Liver (tissue), 7 donors: ENCODE measurements at regions not wholly inside any gene's neighbourhood (a gene's known extent, or its start where the extent isn't known, plus 50 kb on each side); places are given as distances from the start of the nearest gene placed in this dataset.

Experiments
- DNase-seq: peaks from one replicate; pipeline ENCODE4 v3.0.0-alpha.2; 2017; ENCODE audit warnings: low spot score
- H3K27ac ChIP-seq, 2 donors: one replicate each; pipeline ENCODE4 v1.7.0; 2013; ENCODE audit warnings: inconsistent platforms in 2 of 2, low read length in 2 of 2, control low read depth in 1 of 2, low read depth in 1 of 2, mild to moderate bottlenecking in 1 of 2
- H3K27me3 ChIP-seq, 4 donors: one replicate each; pipeline versions ENCODE4 v1.6.1 to v1.7.0; 2013; ENCODE audit warnings: low read length in 3 of 4, inconsistent platforms in 1 of 4, mild to moderate bottlenecking in 1 of 4, moderate library complexity in 1 of 4; ENCODE audit not compliant: control insufficient read depth in 4 of 4, insufficient read depth in 4 of 4
- H3K36me3 ChIP-seq, 4 donors: one replicate each; pipeline versions ENCODE4 v1.6.1 to v1.7.0; 2013; ENCODE audit warnings: low read length in 3 of 4, mild to moderate bottlenecking in 3 of 4, low read depth in 1 of 4, moderate library complexity in 1 of 4; ENCODE audit not compliant: control insufficient read depth in 4 of 4, insufficient read depth in 3 of 4
- H3K4me1 ChIP-seq, 4 donors: one replicate each; pipeline versions ENCODE4 v1.6.1 to v1.7.0; 2013; ENCODE audit warnings: low read length in 3 of 4, mild to moderate bottlenecking in 3 of 4, moderate library complexity in 1 of 4; ENCODE audit not compliant: control insufficient read depth in 4 of 4, insufficient read depth in 4 of 4
- H3K4me3 ChIP-seq, 3 donors: one replicate each; pipeline versions ENCODE4 v1.6.1 to v1.7.0; 2013; ENCODE audit warnings: low read length in 3 of 3, control low read depth in 1 of 3, low read depth in 1 of 3, mild to moderate bottlenecking in 1 of 3
- H3K9ac ChIP-seq, 2 donors: one replicate each; pipeline ENCODE4 v1.7.0; 2013; ENCODE audit warnings: low read length in 2 of 2, mild to moderate bottlenecking in 2 of 2, moderate library complexity in 2 of 2, control low read depth in 1 of 2, low read depth in 1 of 2
- H3K9me3 ChIP-seq, 4 donors: one replicate each; pipeline versions ENCODE4 v1.6.1 to v1.7.0; 2013; ENCODE audit warnings: low read length in 3 of 4; ENCODE audit not compliant: control insufficient read depth in 4 of 4
- EGR1 ChIP-seq, 2 donors: IDR thresholded peaks; 2 replicates each; pipeline ENCODE4 v1.6.1; 2016 to 2018; ENCODE audit warnings: antibody characterized with exemption in 2 of 2, low read depth in 2 of 2
- FOXA1 ChIP-seq: IDR thresholded peaks from 2 replicates; pipeline ENCODE4 v1.6.1; 2016; ENCODE audit warnings: antibody characterized with exemption
- FOXA2 ChIP-seq: IDR thresholded peaks from 2 replicates; pipeline ENCODE4 v1.6.1; 2016; ENCODE audit warnings: antibody characterized with exemption
- GABPA ChIP-seq, 2 donors: IDR thresholded peaks in 1 of 2; conservative IDR thresholded peaks in 1 of 2; 2 replicates each; pipeline ENCODE4 v1.6.1; 2016; ENCODE audit warnings: antibody characterized with exemption in 2 of 2, mild to moderate bottlenecking in 1 of 2, moderate library complexity in 1 of 2
- HNF4A ChIP-seq, 2 donors: conservative IDR thresholded peaks; 2 replicates each; pipeline ENCODE4 v1.6.1; 2016; ENCODE audit warnings: antibody characterized with exemption in 2 of 2, mild to moderate bottlenecking in 2 of 2
- HNF4G ChIP-seq: IDR thresholded peaks from 2 replicates; pipeline ENCODE4 v1.6.1; 2016; ENCODE audit warnings: antibody characterized with exemption
- JUND ChIP-seq, 2 donors: IDR thresholded peaks; 2 replicates each; pipeline ENCODE4 v1.6.1; 2016; ENCODE audit warnings: antibody characterized with exemption in 2 of 2
- MAX ChIP-seq: IDR thresholded peaks from 2 replicates; pipeline ENCODE4 v1.6.1; 2016; ENCODE audit warnings: antibody characterized with exemption
- RAD21 ChIP-seq, 2 donors: IDR thresholded peaks; 2 replicates each; pipeline ENCODE4 v1.6.1; 2016; ENCODE audit warnings: antibody characterized with exemption in 2 of 2, mild to moderate bottlenecking in 2 of 2
- RXRA ChIP-seq, 2 donors: IDR thresholded peaks; 2 replicates each; pipeline ENCODE4 v1.6.1; 2017 to 2018; ENCODE audit warnings: antibody characterized with exemption in 2 of 2, mild to moderate bottlenecking in 1 of 2
- SP1 ChIP-seq: IDR thresholded peaks from 2 replicates; pipeline ENCODE4 v1.6.1; 2018; ENCODE audit warnings: antibody characterized with exemption, mild to moderate bottlenecking
- YY1 ChIP-seq: IDR thresholded peaks from 2 replicates; pipeline ENCODE4 v1.6.1; 2016; ENCODE audit warnings: antibody characterized with exemption, mild to moderate bottlenecking
- WGBS: extraction: QIAGEN DNeasy Blood & Tissue Kit; methylation state at CpG from one replicate; pipeline ENCODE4 v1.1.7; 2013; 5-methylcytosine and 5-hydroxymethylcytosine counted together
- TF ChIP-seq, protein P1 (sequence below): IDR thresholded peaks from 2 replicates; pipeline ENCODE4 v1.6.1; 2016; ENCODE audit warnings: antibody characterized with exemption, mild to moderate bottlenecking
- TF ChIP-seq, protein P2 (sequence below): IDR thresholded peaks from 2 replicates; pipeline ENCODE4 v1.6.1; 2016; ENCODE audit warnings: antibody characterized with exemption
- TF ChIP-seq, protein P3 (sequence below): IDR thresholded peaks from 2 replicates; pipeline ENCODE4 v1.6.1; 2016; ENCODE audit warnings: antibody characterized with exemption
- donor health status: healthy.
- donor health status: healthy.
- donor health status: healthy.
- donor health status: healthy.

GRCh38 chr11:42344204-42344792 lies 884.8 kb upstream of the LRRC4C start:
- Histone ChIP-seq H3K27me3 (no peaks in the 10 kb centered on the region), H3K36me3 (no peaks in the 10 kb centered on the region), H3K9ac (no peak overlapping the region), H3K4me1 (no peaks in the 10 kb centered on the region), H3K9me3 (no peaks in the 10 kb centered on the region), H3K27ac (no peak overlapping the region), H3K4me3 (no peak overlapping the region)
- TF ChIP-seq RAD21 (IDR thresholded peaks at IDR 0.05): no peak
- no peak for TF ChIP-seq RXRA (IDR thresholded peaks at IDR 0.05)
- TF ChIP-seq, protein P1, sequence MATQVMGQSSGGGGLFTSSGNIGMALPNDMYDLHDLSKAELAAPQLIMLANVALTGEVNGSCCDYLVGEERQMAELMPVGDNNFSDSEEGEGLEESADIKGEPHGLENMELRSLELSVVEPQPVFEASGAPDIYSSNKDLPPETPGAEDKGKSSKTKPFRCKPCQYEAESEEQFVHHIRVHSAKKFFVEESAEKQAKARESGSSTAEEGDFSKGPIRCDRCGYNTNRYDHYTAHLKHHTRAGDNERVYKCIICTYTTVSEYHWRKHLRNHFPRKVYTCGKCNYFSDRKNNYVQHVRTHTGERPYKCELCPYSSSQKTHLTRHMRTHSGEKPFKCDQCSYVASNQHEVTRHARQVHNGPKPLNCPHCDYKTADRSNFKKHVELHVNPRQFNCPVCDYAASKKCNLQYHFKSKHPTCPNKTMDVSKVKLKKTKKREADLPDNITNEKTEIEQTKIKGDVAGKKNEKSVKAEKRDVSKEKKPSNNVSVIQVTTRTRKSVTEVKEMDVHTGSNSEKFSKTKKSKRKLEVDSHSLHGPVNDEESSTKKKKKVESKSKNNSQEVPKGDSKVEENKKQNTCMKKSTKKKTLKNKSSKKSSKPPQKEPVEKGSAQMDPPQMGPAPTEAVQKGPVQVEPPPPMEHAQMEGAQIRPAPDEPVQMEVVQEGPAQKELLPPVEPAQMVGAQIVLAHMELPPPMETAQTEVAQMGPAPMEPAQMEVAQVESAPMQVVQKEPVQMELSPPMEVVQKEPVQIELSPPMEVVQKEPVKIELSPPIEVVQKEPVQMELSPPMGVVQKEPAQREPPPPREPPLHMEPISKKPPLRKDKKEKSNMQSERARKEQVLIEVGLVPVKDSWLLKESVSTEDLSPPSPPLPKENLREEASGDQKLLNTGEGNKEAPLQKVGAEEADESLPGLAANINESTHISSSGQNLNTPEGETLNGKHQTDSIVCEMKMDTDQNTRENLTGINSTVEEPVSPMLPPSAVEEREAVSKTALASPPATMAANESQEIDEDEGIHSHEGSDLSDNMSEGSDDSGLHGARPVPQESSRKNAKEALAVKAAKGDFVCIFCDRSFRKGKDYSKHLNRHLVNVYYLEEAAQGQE: no peak
- TF ChIP-seq HNF4A (conservative IDR thresholded peaks at IDR 0.05): no peak
- no peak for TF ChIP-seq SP1
- no peak for TF ChIP-seq EGR1 (IDR thresholded peaks at IDR 0.05; ENCODE audit: low read depth in 2 of 2)
- TF ChIP-seq FOXA1: no peak
- TF ChIP-seq, protein P2, sequence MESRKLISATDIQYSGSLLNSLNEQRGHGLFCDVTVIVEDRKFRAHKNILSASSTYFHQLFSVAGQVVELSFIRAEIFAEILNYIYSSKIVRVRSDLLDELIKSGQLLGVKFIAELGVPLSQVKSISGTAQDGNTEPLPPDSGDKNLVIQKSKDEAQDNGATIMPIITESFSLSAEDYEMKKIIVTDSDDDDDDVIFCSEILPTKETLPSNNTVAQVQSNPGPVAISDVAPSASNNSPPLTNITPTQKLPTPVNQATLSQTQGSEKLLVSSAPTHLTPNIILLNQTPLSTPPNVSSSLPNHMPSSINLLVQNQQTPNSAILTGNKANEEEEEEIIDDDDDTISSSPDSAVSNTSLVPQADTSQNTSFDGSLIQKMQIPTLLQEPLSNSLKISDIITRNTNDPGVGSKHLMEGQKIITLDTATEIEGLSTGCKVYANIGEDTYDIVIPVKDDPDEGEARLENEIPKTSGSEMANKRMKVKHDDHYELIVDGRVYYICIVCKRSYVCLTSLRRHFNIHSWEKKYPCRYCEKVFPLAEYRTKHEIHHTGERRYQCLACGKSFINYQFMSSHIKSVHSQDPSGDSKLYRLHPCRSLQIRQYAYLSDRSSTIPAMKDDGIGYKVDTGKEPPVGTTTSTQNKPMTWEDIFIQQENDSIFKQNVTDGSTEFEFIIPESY: no peak
- WGBS: 94% methylated on average over 25 of the region's 25 CpGs
- no peak for DNase-seq

DNA sequence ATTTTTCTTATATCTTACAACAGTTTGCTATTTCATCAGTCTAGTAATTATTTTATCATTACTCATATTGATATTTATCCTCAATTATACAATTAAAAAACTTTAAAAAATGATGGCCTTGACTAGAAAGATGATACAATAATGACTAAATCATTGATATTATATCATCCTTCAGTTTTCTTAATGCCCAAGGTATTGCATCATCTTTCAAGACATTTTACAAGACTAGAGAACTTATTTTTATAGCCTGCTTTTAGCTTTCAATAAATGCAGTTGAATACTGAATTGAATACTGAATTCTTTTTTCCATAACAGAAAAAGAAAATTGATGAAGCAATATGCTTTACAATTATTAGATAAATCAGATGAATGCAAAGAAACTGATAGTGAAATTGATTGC lies 886.5 kb upstream of the LRRC4C start:
- no peak for DNase-seq
- Histone ChIP-seq H3K27me3 (no peaks in the 10 kb centered on the region), H3K9me3 (no peaks in the 10 kb centered on the region), H3K9ac (no peak overlapping the region), H3K4me1 (no peaks in the 10 kb centered on the region), H3K4me3 (no peak overlapping the region), H3K27ac (no peak overlapping the region), H3K36me3 (no peaks in the 10 kb centered on the region)
- no peak for TF ChIP-seq YY1
- TF ChIP-seq GABPA (IDR thresholded peaks at IDR 0.05 in 1 of 2, conservative IDR thresholded peaks at IDR 0.05 in 1 of 2): no peak
- TF ChIP-seq RXRA (IDR thresholded peaks at IDR 0.05): no peak
- no peak for TF ChIP-seq MAX
- TF ChIP-seq HNF4G: no peak
- TF ChIP-seq JUND (IDR thresholded peaks at IDR 0.05): no peak
- TF ChIP-seq FOXA2: no peak
- TF ChIP-seq, protein P3, sequence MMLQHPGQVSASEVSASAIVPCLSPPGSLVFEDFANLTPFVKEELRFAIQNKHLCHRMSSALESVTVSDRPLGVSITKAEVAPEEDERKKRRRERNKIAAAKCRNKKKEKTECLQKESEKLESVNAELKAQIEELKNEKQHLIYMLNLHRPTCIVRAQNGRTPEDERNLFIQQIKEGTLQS: no peak
- TF ChIP-seq HNF4A (conservative IDR thresholded peaks at IDR 0.05): no peak
